H1 (cell line): ENCODE measurements at regions not wholly inside any gene's neighbourhood (a gene's known extent, or its start where the extent isn't known, plus 50 kb on each side); places are given as distances from the start of the nearest gene placed in this dataset.

Experiments used
- CTCF ChIA-PET: fragments of 300-600 bp; sonication (Branson Sonifier 250); formaldehyde crosslinking; loops from one replicate; lab custom pipeline; 2021; ENCODE audit not compliant: partially characterized antibody; lab: Charles Lee
- POLR2A ChIA-PET: fragments of 300-600 bp; sonication (Branson Sonifier 250); formaldehyde crosslinking; loops from one replicate; lab custom pipeline; 2021; ENCODE audit warnings: inconsistent platforms; ENCODE audit not compliant: partially characterized antibody; lab: Charles Lee
- DNase-seq, 2 experiments: peaks; one replicate each; pipeline versions ENCODE4 v3.0.0 to v3.0.0-alpha.2; 2010 to 2022; ENCODE audit warnings: low spot score in 2 of 2, low read depth in 1 of 2, mixed read lengths in 1 of 2
- FAIRE-seq: peaks from 2 replicates; lab custom pipeline; 2011; peaks lifted over from hg19 to GRCh38; lab: Jason Lieb, UNC
- H2AFZ ChIP-seq: 2 replicates; pipeline ENCODE4 v1.8.1; 2012; ENCODE audit warnings: low read length, inconsistent platforms
- H2AK5ac ChIP-seq: 2 replicates; pipeline ENCODE4 v1.6.1; 2013; ENCODE audit warnings: low read depth, low read length
- H2BK120ac ChIP-seq: replicated peaks from 2 replicates; pipeline ENCODE3; 2013; ENCODE audit warnings: low read depth, low read length, inconsistent platforms
- H2BK12ac ChIP-seq: 2 replicates; pipeline ENCODE4 v1.6.1; 2013; ENCODE audit warnings: low read depth, low read length
- H2BK15ac ChIP-seq: 2 replicates; pipeline ENCODE4 v1.6.1; 2013; ENCODE audit warnings: low read length
- H2BK20ac ChIP-seq: 2 replicates; pipeline ENCODE4 v1.6.1; 2013; ENCODE audit warnings: low read length
- H2BK5ac ChIP-seq: 2 replicates; pipeline ENCODE4 v1.6.1; 2013; ENCODE audit warnings: low read depth, low read length
- H3K14ac ChIP-seq: 2 replicates; pipeline ENCODE4 v1.6.1; 2013; ENCODE audit warnings: inconsistent platforms; ENCODE audit not compliant: insufficient read length
- H3K18ac ChIP-seq: 2 replicates; pipeline ENCODE4 v1.6.1; 2013; ENCODE audit warnings: low read length; ENCODE audit errors: extremely low read depth
- H3K23ac ChIP-seq: 2 replicates; pipeline ENCODE4 v1.6.1; 2013; ENCODE audit warnings: inconsistent platforms; ENCODE audit not compliant: insufficient read length
- H3K23me2 ChIP-seq: 2 replicates; pipeline ENCODE4 v1.6.1; 2013; ENCODE audit warnings: low read depth, low read length
- H3K27ac ChIP-seq: 2 replicates; pipeline ENCODE4 v1.6.1; 2011; ENCODE audit warnings: low read depth, low read length, inconsistent platforms
- H3K27me3 ChIP-seq, 4 experiments: replicated peaks in 1 of 4; 1 replicate in 1 of 4; 2 replicates in 3 of 4; pipeline versions ENCODE4 v1.6.1 to v1.8.1; 2011 to 2013; ENCODE audit warnings: low read length in 3 of 4, mild to moderate bottlenecking in 3 of 4, inconsistent platforms in 2 of 4, mixed read lengths in 2 of 4, moderate library complexity in 1 of 4; ENCODE audit not compliant: control insufficient read depth in 3 of 4, insufficient read depth in 3 of 4; ENCODE audit errors: extremely low read depth in 1 of 4
- H3K36me3 ChIP-seq, 4 experiments: 2 replicates each; pipeline versions ENCODE4 v1.6.1 to v1.8.1; 2011 to 2013; ENCODE audit warnings: mild to moderate bottlenecking in 4 of 4, low read length in 3 of 4, moderate library complexity in 2 of 4, control low read depth in 1 of 4, inconsistent platforms in 1 of 4; ENCODE audit not compliant: insufficient read depth in 4 of 4, control insufficient read depth in 2 of 4
- H3K4ac ChIP-seq: replicated peaks from 2 replicates; pipeline ENCODE3; 2013; ENCODE audit warnings: low read length, low read depth, mixed read lengths, inconsistent platforms; ENCODE audit not compliant: insufficient read length
- H3K4me1 ChIP-seq, 4 experiments: replicated peaks in 1 of 4; 1 replicate in 1 of 4; 2 replicates in 3 of 4; pipeline versions ENCODE4 v1.6.1 to v1.8.1; 2011 to 2013; ENCODE audit warnings: low read length in 3 of 4, inconsistent platforms in 2 of 4, mixed read lengths in 1 of 4; ENCODE audit not compliant: insufficient read depth in 4 of 4, control insufficient read depth in 3 of 4
- H3K4me2 ChIP-seq, 2 experiments: 2 replicates each; pipeline versions ENCODE4 v1.6.1 to v1.8.1; 2011 to 2013; ENCODE audit warnings: low read depth in 2 of 2, low read length in 2 of 2, control low read depth in 1 of 2, inconsistent platforms in 1 of 2, mild to moderate bottlenecking in 1 of 2; ENCODE audit not compliant: insufficient read depth in 1 of 2
- H3K4me3 ChIP-seq, 4 experiments: fragments of 200-600, 300-600 bp in 1 of 4; sonication (generic), shearing (Covaris generic), sonication (Bioruptor Twin) in 1 of 4; 2 replicates each; pipeline versions ENCODE4 v1.5.1 to v1.8.1; 2011 to 2016; ENCODE audit warnings: low read length in 4 of 4, low read depth in 3 of 4, control low read depth in 2 of 4, inconsistent platforms in 2 of 4, mild to moderate bottlenecking in 2 of 4, mixed read lengths in 1 of 4, moderate library complexity in 1 of 4; ENCODE audit not compliant: insufficient read depth in 2 of 4; ENCODE audit errors: extremely low read depth in 1 of 4
- H3K56ac ChIP-seq: replicated peaks from 2 replicates; pipeline ENCODE3; 2013; ENCODE audit warnings: low read depth, mild to moderate bottlenecking, mixed read lengths, low read length, inconsistent platforms; ENCODE audit not compliant: insufficient read length
- H3K79me1 ChIP-seq: 2 replicates; pipeline ENCODE4 v1.6.1; 2013; ENCODE audit warnings: low read depth, low read length, control low read depth
- H3K79me2 ChIP-seq, 2 experiments: 2 replicates each; pipeline versions ENCODE4 v1.6.1 to v1.8.1; 2012 to 2013; ENCODE audit warnings: low read length in 2 of 2, mild to moderate bottlenecking in 2 of 2, inconsistent platforms in 1 of 2; ENCODE audit not compliant: insufficient read depth in 2 of 2, control insufficient read depth in 1 of 2
- H3K9ac ChIP-seq, 4 experiments: replicated peaks in 1 of 4; 1 replicate in 1 of 4; 2 replicates in 3 of 4; pipeline versions ENCODE4 v1.6.1 to v1.8.1; 2011 to 2013; ENCODE audit warnings: low read depth in 3 of 4, low read length in 3 of 4, control low read depth in 2 of 4, mild to moderate bottlenecking in 2 of 4, moderate library complexity in 2 of 4, inconsistent platforms in 1 of 4; ENCODE audit errors: extremely low read depth in 1 of 4
- H3K9me3 ChIP-seq, 2 experiments: 2 replicates each; pipeline versions ENCODE4 v1.6.1 to v1.8.1; 2012 to 2013; ENCODE audit warnings: mild to moderate bottlenecking in 2 of 2, moderate library complexity in 2 of 2, control low read depth in 1 of 2, inconsistent platforms in 1 of 2, low read depth in 1 of 2, low read length in 1 of 2, mixed read lengths in 1 of 2; ENCODE audit not compliant: insufficient read depth in 2 of 2
- H4K20me1 ChIP-seq, 2 experiments: replicated peaks in 1 of 2; 2 replicates each; pipeline versions ENCODE3 to v1.8.1; 2011 to 2013; ENCODE audit warnings: inconsistent platforms in 2 of 2, low read length in 2 of 2, mild to moderate bottlenecking in 1 of 2; ENCODE audit not compliant: insufficient read depth in 2 of 2, control insufficient read depth in 1 of 2
- H4K5ac ChIP-seq: 2 replicates; pipeline ENCODE4 v1.6.1; 2013; ENCODE audit warnings: low read length, low read depth, mixed read lengths, inconsistent platforms; ENCODE audit not compliant: insufficient read length
- H4K8ac ChIP-seq: 2 replicates; pipeline ENCODE4 v1.8.0; 2013; ENCODE audit warnings: mild to moderate bottlenecking, moderate library complexity, low read length, inconsistent platforms; ENCODE audit not compliant: insufficient read depth; ENCODE audit errors: extremely low read depth
- H4K91ac ChIP-seq: replicated peaks from 2 replicates; pipeline ENCODE3; 2013; ENCODE audit warnings: low read length, mixed read lengths, inconsistent platforms; ENCODE audit not compliant: insufficient read length
- BACH1 ChIP-seq: IDR thresholded peaks from 2 replicates; pipeline ENCODE4 v1.6.1; 2012; ENCODE audit warnings: low read length, improper control_type of control experiment
- CBX8 ChIP-seq: fragments of 300-800, 300-1000 bp; sonication (generic); IDR thresholded peaks from 2 replicates; pipeline ENCODE4 v1.7.1; 2016; ENCODE audit warnings: low read depth, low read length, borderline replicate concordance
- CHD2 ChIP-seq: IDR thresholded peaks from 2 replicates; pipeline ENCODE4 v1.6.1; 2012; ENCODE audit warnings: low read length, improper control_type of control experiment
- CTBP2 ChIP-seq: IDR thresholded peaks from 2 replicates; pipeline ENCODE4 v1.7.0; 2011; ENCODE audit warnings: borderline replicate concordance, mild to moderate bottlenecking, moderate library complexity, mixed read lengths, low read length; ENCODE audit not compliant: insufficient read depth, insufficient read length
- EP300 ChIP-seq, 2 experiments: IDR thresholded peaks; 1 replicate in 1 of 2; 2 replicates in 1 of 2; pipeline ENCODE4 v1.6.1; 2011 to 2012; ENCODE audit warnings: low read depth in 2 of 2, low read length in 2 of 2, mild to moderate bottlenecking in 2 of 2, borderline replicate concordance in 1 of 2, inconsistent platforms in 1 of 2, moderate library complexity in 1 of 2
- JUN ChIP-seq: IDR thresholded peaks from 2 replicates; pipeline ENCODE4 v1.6.1; 2011; ENCODE audit warnings: low read depth, mild to moderate bottlenecking, improper control_type of control experiment, low read length
- NANOG ChIP-seq: IDR thresholded peaks from 2 replicates; pipeline ENCODE4 v1.6.1; 2011; ENCODE audit warnings: low read length, low read depth, mild to moderate bottlenecking, inconsistent platforms; ENCODE audit not compliant: insufficient read depth, poor library complexity, severe bottlenecking
- PHF8 ChIP-seq: fragments of 200-600 bp; sonication (generic); conservative IDR thresholded peaks from 2 replicates; pipeline ENCODE4 v1.7.1; 2012; ENCODE audit warnings: low read depth, mild to moderate bottlenecking, inconsistent platforms, low read length, moderate library complexity
- RBBP5 ChIP-seq: IDR thresholded peaks from 2 replicates; pipeline ENCODE4 v1.7.1; 2012; ENCODE audit warnings: low read depth, mild to moderate bottlenecking, inconsistent platforms, low read length, moderate library complexity, borderline replicate concordance
- SIX5 ChIP-seq: IDR thresholded peaks from 2 replicates; pipeline ENCODE4 v1.6.1; 2011; ENCODE audit warnings: mild to moderate bottlenecking, low read depth, low read length
- WGBS, 2 experiments: shearing (Covaris generic) in 1 of 2; methylation state at CpG; one replicate each; pipeline versions ENCODE4 v1.1.6 to v1.1.7; 2013 to 2015; ENCODE audit warnings: low lambda C conversion rate in 2 of 2, mixed read lengths in 2 of 2, inconsistent platforms in 1 of 2, low coverage in 1 of 2, missing lambda C conversion rate in 1 of 2; ENCODE audit not compliant: insufficient replicate concordance in 2 of 2, insufficient coverage in 1 of 2, insufficient read length in 1 of 2; ENCODE audit errors: extremely low coverage in 1 of 2, missing lambda C conversion rate in 1 of 2; 5-methylcytosine and 5-hydroxymethylcytosine counted together
- TF ChIP-seq, protein P1 (sequence below): IDR thresholded peaks from 2 replicates; pipeline ENCODE4 v1.6.1; 2012; ENCODE audit warnings: inconsistent platforms

DNA sequence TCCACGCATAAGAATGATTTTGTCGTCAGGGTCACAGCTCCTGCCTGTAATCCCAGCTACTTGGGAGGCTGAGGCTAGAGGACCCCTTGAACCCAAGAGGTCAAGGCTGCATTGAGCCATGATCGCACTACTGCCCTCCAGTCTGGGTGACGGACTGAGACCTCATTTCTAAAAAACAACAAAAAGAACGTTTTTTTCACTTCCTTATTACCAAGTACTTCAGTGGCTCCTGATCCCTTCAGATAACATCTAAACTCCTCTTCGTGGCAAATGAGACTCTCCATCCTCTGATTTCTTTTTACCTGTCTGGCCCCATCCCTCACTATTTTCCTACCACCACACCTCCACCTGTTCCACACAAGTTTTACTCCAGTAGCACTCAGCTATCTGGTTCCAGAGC is 105.4 kb upstream of the TLK1 start:
- no peak overlapping the region for H3K4me3 ChIP-seq
- POLR2A ChIA-PET, result no interaction called here

More for the DNA sequence above, 105.4 kb upstream of the TLK1 start:
- no peaks in the 10 kb centered on the region for H3K27me3 ChIP-seq
- TF ChIP-seq, protein P1, sequence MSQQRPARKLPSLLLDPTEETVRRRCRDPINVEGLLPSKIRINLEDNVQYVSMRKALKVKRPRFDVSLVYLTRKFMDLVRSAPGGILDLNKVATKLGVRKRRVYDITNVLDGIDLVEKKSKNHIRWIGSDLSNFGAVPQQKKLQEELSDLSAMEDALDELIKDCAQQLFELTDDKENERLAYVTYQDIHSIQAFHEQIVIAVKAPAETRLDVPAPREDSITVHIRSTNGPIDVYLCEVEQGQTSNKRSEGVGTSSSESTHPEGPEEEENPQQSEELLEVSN, result no peak
- no peak for TF ChIP-seq BACH1
- TF ChIP-seq CBX8, result no peak
- TF ChIP-seq SIX5, result no peak
- TF ChIP-seq EP300 (IDR thresholded peaks at IDR 0.05; ENCODE audit: borderline replicate concordance in 1 of 2, low read depth in 2 of 2, low read length in 2 of 2), result no peak
- no peak for TF ChIP-seq CHD2
- no peak for TF ChIP-seq RBBP5
- TF ChIP-seq CTBP2, result no peak
- no peak for TF ChIP-seq PHF8
- TF ChIP-seq JUN, result no peak
- no peak for TF ChIP-seq NANOG
- TF ChIP-seq, all 59 proteins: peak for 0
- H2BK120ac ChIP-seq, result no peak overlapping the region
- H4K20me1 ChIP-seq, result no peaks in the 10 kb centered on the region
- WGBS, 2 experiments, result 92% methylated on average over 6 of the region's 6 CpGs; no CpG with 5 or more reads in 1 of the 2 experiments
- H4K8ac ChIP-seq, result no peak overlapping the region
- DNase-seq (no peak), FAIRE-seq (no peak)
- no peak overlapping the region for H3K14ac ChIP-seq
- no peak overlapping the region for H3K23ac ChIP-seq
- peaks cover 0 to 4% (median 2%) of the 10 kb centered on the region in 4 experiments; a peak in 4 of 7 replicates for H3K4me1 ChIP-seq
- no peak overlapping the region for H3K27ac ChIP-seq
- H2BK5ac ChIP-seq, result no peak overlapping the region
- no peaks in the 10 kb centered on the region for H3K79me2 ChIP-seq
- H4K5ac ChIP-seq, result no peak overlapping the region
- no peaks in the 10 kb centered on the region for H3K79me1 ChIP-seq
- peak overlapping the region; percentile 35; the same call in 1 of the 2 replicates for H2BK20ac ChIP-seq
- H3K18ac ChIP-seq, result no peak overlapping the region
- H3K4ac ChIP-seq, result no peak overlapping the region
- H2AK5ac ChIP-seq, result no peak overlapping the region
- no peaks in the 10 kb centered on the region for H3K36me3 ChIP-seq
- no peaks in the 10 kb centered on the region for H3K9me3 ChIP-seq
- CTCF ChIA-PET, result interaction anchor here (1.2 to 1.8 kb wide), 2 partner anchors 11 to 150 kb away, joined by 4 to 6 read pairs; no protein-coding TSS in a partner anchor
- H3K9ac ChIP-seq, result no peak overlapping the region
- no peak overlapping the region for H3K56ac ChIP-seq
- H2BK12ac ChIP-seq, result no peak overlapping the region; the same call in 1 of the 2 replicates
- H2BK15ac ChIP-seq, result 0 out of 2 replicates have a peak overlapping the region, but pooled peaks have one; percentile 51
- H3K23me2 ChIP-seq, result no peaks in the 10 kb centered on the region
- H2AFZ ChIP-seq, result no peak overlapping the region
- no peak overlapping the region for H4K91ac ChIP-seq
- H3K4me2 ChIP-seq, result no peak overlapping the region
